BJ (cell line): ENCODE measurements at regions not wholly inside any gene's neighbourhood (a gene's known extent, or its start where the extent isn't known, plus 50 kb on each side); places are given as distances from the start of the nearest gene placed in this dataset.

Experiments used
- CTCF ChIA-PET: fragments of 350-600 bp; formaldehyde crosslinking; extraction: SDS; loops from one replicate; lab custom pipeline; 2021; ENCODE audit warnings: antibody characterized with exemption, inconsistent platforms; lab: Yijun Ruan, JAX
- POLR2A ChIA-PET: fragments of 300-600 bp; sonication (Branson Sonifier 250); formaldehyde crosslinking; extraction: SDS; loops from one replicate; lab custom pipeline; 2021; ENCODE audit warnings: antibody characterized with exemption; lab: Charles Lee
- DNase-seq: peaks from one replicate; pipeline ENCODE4 v3.0.0-alpha.2; 2011; ENCODE audit warnings: low read depth
- H3K27me3 ChIP-seq: 2 replicates; pipeline ENCODE4 v1.6.0; 2011; ENCODE audit warnings: low read length; ENCODE audit not compliant: control insufficient read depth, insufficient read depth
- H3K36me3 ChIP-seq: 2 replicates; pipeline ENCODE4 v1.5.1; 2011; ENCODE audit warnings: low read length; ENCODE audit not compliant: control insufficient read depth, insufficient read depth
- H3K4me3 ChIP-seq: 2 replicates; pipeline ENCODE4 v1.5.1; 2011; ENCODE audit warnings: low read depth, mild to moderate bottlenecking, control low read depth, low read length
- TF ChIP-seq, protein P1 (sequence below): IDR thresholded peaks from 2 replicates; pipeline ENCODE4 v1.5.1; 2011; ENCODE audit warnings: low read depth, mild to moderate bottlenecking, control low read depth, inconsistent platforms, low read length, moderate library complexity; ENCODE audit not compliant: insufficient read depth

- no peak for DNase-seq
- ChIA-PET POLR2A (no interaction called here), CTCF (interaction anchor here (1.1 kb wide), 1 partner anchor 10 kb away, joined by 5 read pairs; no protein-coding TSS in a partner anchor)
- TF ChIP-seq, protein P1, sequence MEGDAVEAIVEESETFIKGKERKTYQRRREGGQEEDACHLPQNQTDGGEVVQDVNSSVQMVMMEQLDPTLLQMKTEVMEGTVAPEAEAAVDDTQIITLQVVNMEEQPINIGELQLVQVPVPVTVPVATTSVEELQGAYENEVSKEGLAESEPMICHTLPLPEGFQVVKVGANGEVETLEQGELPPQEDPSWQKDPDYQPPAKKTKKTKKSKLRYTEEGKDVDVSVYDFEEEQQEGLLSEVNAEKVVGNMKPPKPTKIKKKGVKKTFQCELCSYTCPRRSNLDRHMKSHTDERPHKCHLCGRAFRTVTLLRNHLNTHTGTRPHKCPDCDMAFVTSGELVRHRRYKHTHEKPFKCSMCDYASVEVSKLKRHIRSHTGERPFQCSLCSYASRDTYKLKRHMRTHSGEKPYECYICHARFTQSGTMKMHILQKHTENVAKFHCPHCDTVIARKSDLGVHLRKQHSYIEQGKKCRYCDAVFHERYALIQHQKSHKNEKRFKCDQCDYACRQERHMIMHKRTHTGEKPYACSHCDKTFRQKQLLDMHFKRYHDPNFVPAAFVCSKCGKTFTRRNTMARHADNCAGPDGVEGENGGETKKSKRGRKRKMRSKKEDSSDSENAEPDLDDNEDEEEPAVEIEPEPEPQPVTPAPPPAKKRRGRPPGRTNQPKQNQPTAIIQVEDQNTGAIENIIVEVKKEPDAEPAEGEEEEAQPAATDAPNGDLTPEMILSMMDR: no peak
- no peaks in the 10 kb centered on the region for H3K36me3 ChIP-seq
- no peaks in the 10 kb centered on the region for H3K27me3 ChIP-seq
- no peak overlapping the region for H3K4me3 ChIP-seq
Measured at GRCh38 chr2:180657054-180657453, 323.4 kb upstream of the UBE2E3 start.

GRCh38 chr2:180656455-180656847 lies 324.0 kb upstream of the UBE2E3 start:
- Histone ChIP-seq H3K4me3 (no peak overlapping the region), H3K27me3 (no peaks in the 10 kb centered on the region), H3K36me3 (no peaks in the 10 kb centered on the region)
- POLR2A ChIA-PET: interaction anchor here (0.8 kb wide), 1 partner anchor 9 kb away, joined by 3 read pairs; no protein-coding TSS in a partner anchor
- DNase-seq: no peak
- CTCF ChIA-PET: interaction anchor here (1.1 kb wide), 1 partner anchor 9 kb away, joined by 5 read pairs; no protein-coding TSS in a partner anchor
- TF ChIP-seq, protein P1: no peak

DNA sequence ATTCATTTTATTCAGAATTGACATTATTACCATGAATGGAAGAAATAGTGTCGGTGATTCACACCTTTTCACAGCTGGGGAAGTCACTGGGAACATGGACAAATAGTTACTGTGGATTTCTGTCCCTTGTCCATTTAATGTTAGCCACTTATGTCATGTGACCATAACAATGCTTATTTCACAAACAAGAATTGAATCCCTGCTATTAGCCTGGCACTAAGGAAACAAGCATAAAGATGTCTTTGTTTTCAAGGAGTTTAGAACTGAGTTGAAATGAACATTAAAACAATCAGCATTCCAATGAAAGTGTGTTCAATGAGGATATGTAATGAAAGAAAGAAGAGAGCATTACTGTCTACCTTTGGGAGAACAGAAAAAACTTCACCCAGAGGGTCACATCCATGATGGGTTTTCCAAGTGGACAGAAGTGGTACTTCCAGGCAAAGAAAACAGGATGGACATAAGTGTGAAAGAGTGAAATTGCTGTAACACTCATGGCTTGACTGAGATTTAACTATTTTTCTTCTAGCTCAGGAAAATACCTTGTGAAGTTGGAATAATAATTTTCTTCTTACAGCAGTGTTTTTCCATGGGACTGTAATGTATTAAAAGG lies 324.5 kb upstream of the UBE2E3 start:
- no peak overlapping the region for H3K4me3 ChIP-seq
- POLR2A ChIA-PET: interaction anchor here (0.8 kb wide), 1 partner anchor 8 kb away, joined by 3 read pairs; no protein-coding TSS in a partner anchor
- no peaks in the 10 kb centered on the region for H3K27me3 ChIP-seq
- no peaks in the 10 kb centered on the region for H3K36me3 ChIP-seq
- CTCF ChIA-PET: interaction anchor here (0.8 to 1.1 kb wide), 2 partner anchors 8 to 23 kb away, joined by 3 to 5 read pairs; no protein-coding TSS in a partner anchor
- TF ChIP-seq, protein P1: no peak
- no peak for DNase-seq

DNA sequence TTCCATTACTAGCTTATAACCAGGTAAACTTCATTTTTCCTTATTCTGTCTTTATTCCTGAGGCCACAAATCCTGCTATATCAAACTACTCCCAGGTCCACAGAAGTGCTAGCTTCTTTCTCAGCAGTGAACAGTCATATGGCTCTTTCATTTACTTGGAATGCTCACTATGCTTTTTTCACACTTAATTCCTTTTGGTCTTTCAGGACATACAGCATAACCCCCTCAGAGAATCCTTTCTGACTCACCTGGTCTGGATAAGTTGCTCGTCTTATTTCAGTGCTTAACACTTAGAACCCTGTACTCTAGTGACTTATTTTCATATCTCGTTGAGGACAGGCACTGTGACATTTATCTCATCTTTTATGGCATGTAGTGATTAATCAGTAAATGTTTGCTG lies 325.0 kb upstream of the UBE2E3 start:
- H3K27me3 ChIP-seq: no peaks in the 10 kb centered on the region
- no peak overlapping the region for H3K4me3 ChIP-seq
- POLR2A ChIA-PET: no interaction called here
- no peaks in the 10 kb centered on the region for H3K36me3 ChIP-seq
- TF ChIP-seq, protein P1: no peak
- CTCF ChIA-PET: interaction anchor here (0.8 kb wide), 1 partner anchor 24 kb away, joined by 3 read pairs; no protein-coding TSS in a partner anchor
- DNase-seq: no peak

- CTCF ChIA-PET: no interaction called here
- no peak for DNase-seq
- Histone ChIP-seq H3K4me3 (no peak overlapping the region), H3K36me3 (no peaks in the 10 kb centered on the region), H3K27me3 (no peaks in the 10 kb centered on the region)
- POLR2A ChIA-PET: no interaction called here
- TF ChIP-seq, protein P1: no peak
Measured at GRCh38 chr2:180653481-180653880, 326.9 kb upstream of the UBE2E3 start.
